Sciatic nerve (tissue), 2 donors: ENCODE measurements at regions not wholly inside any gene's neighbourhood (a gene's known extent, or its start where the extent isn't known, plus 50 kb on each side); places are given as distances from the start of the nearest gene placed in this dataset.

ENCODE experiments used
- ATAC-seq: fragments of 200-7000 bp; cut with Tn5 transposase; one replicate; pipeline ENCODE4 v1.9.1; 2020; ENCODE audit warnings: mild to moderate bottlenecking, moderate library complexity
- DNase-seq: peaks from one replicate; pipeline ENCODE4 v3.0.0-alpha.2; 2020; ENCODE audit warnings: low spot score
- intact Hi-C: fragments of 100-400 bp; cut with DNase I; formaldehyde crosslinking; loops from one replicate; pipeline ENCODE4 v1.14.2; 2022
- donor health status: DM: no; HTN: no; CAD: no.
- donor health status: DM: no; HTN: no; CAD: no.

- intact Hi-C loops: no loop called here
Observed at GRCh38 chr3:176690083-176690869, 507.0 kb downstream of the TBL1XR1 start.

DNA sequence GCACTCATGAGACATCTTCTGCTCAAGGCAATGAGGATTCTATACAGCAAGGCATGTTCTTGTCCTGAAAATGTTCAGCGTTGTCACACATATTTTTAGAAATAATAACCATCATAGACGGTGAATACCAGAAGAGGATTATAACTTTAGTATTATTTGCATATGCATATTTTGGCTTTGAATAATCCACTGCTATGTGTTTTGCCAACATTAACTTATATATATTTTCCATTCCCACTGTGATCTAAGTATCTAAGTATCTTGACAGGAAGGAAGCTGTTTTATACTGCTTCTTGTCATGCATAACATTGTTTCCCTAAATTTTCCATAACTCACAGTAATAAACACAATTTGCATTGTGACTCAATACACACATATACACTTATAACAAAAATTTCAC is 509.5 kb downstream of the TBL1XR1 start:
- intact Hi-C loops: no loop called here
- DNase-seq (no peak), ATAC-seq (no peak)

More at GRCh38 chr3:176690083-176690869, 507.0 kb downstream of the TBL1XR1 start:
- no peak for DNase-seq
- ATAC-seq: no peak

- DNase-seq (no peak), ATAC-seq (no peak)
- intact Hi-C loops: no loop called here
Observed at GRCh38 chr3:176683382-176683781, 513.9 kb downstream of the TBL1XR1 start.

GRCh38 chr3:176663837-176664831 is 533.1 kb downstream of the TBL1XR1 start:
- DNase-seq: no peak
- intact Hi-C loops: no loop called here
- ATAC-seq: peak; percentile 69

- no peak for ATAC-seq
- intact Hi-C loops: no loop called here
- no peak for DNase-seq
Observed at GRCh38 chr3:176663387-176663786, 533.9 kb downstream of the TBL1XR1 start.

DNA sequence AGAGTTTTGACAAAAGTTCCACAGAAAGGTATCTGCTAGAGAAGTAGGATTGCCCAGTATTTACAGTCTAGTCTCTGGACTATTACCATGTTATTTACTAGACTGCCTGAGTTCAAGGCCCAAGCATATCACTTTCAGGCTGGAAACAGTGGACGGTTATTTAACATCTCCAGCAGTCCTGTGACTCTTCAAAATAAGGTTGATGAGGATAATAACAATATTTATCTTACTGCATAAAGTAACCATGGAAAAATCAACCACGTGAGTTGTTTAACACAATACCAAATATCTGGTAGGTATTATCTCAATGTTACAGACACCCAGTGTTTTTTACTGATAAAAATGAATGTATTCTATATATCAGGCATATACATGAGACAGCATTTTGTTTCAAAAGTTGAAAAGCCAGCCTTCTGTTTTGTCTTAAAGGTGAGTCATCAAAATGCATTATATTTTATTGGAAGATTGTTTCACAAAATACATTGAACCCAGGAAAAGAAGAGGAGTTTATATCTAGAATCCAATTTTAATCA is 535.8 kb downstream of the TBL1XR1 start:
- intact Hi-C loops: no loop called here
- no peak for ATAC-seq

GRCh38 chr3:176655404-176656094 is 541.7 kb downstream of the TBL1XR1 start:
- intact Hi-C loops: no loop called here
- ATAC-seq (no peak), DNase-seq (no peak)

More for the DNA sequence above, 535.8 kb downstream of the TBL1XR1 start:
- DNase-seq: no peak

GRCh38 chr3:176651622-176652021 is 545.7 kb downstream of the TBL1XR1 start:
- DNase-seq (no peak), ATAC-seq (no peak)
- intact Hi-C loops: no loop called here

DNA sequence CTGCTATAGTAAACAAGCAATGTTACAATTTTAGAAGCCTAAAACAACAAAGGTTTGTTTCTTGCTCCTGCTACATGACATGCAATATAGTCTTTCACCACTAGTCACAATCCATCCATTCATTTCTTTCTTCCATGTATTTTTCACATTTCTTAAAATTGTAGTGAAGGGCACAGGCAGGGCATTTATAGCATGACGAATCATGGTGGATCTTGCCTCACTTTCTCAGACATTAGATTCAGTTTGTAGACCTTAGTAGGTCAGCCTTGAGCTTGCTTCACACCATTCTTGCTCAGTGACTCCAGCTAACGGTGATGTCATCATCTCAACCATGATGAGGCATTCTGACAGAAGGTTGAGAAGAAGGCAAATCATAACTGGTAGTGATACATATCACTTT is 546.8 kb downstream of the TBL1XR1 start:
- ATAC-seq: no peak
- intact Hi-C loops: no loop called here
- DNase-seq: no peak

DNA sequence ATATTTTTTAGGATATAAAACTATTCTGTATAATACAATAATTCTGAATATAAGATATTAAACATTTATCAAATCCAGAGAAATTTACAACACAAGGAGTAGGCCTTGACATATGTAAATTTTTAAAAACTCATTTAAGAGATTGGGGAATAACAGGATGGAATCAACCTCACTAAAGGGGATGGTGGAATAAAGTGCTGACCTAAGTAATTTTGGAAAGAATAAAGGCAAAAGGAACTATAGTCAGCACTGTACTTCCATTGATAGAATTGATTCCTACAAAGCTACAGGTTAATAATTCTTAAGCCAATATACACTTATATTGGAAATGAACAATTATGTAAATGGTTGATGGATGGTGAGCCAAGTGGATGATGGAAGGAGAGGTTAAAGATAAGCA is 549.3 kb downstream of the TBL1XR1 start:
- no peak for DNase-seq
- intact Hi-C loops: no loop called here
- ATAC-seq: no peak

GRCh38 chr3:176633511-176633910 is 563.8 kb downstream of the TBL1XR1 start:
- ATAC-seq: no peak
- intact Hi-C loops: no loop called here
- no peak for DNase-seq

- intact Hi-C loops: no loop called here
- no peak for ATAC-seq
- DNase-seq: no peak
Observed at GRCh38 chr3:176632925-176633324, 564.4 kb downstream of the TBL1XR1 start.

DNA sequence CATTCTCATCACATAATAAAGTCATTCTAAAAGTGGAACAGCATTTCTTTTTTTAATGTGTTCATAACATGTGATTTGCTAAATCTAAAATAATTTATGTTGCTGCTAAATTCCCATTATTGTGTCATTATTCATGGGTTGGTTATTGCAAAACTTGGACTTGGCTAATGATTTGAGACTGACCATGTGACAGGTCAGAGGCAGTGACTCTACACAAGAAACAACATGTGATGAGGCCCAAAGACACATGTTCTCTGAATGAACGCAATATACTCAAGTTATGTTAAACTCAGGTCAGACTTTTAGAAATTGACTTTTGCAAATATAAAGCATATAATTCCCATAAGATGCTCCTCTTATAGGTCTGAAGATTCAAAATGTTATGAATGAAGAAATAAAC is 566.1 kb downstream of the TBL1XR1 start:
- intact Hi-C loops: no loop called here
- DNase-seq: no peak
- no peak for ATAC-seq

GRCh38 chr3:176628101-176628639 is 569.1 kb downstream of the TBL1XR1 start:
- DNase-seq (no peak), ATAC-seq (no peak)
- intact Hi-C loops: no loop called here

- intact Hi-C loops: no loop called here
- no peak for ATAC-seq
- DNase-seq: no peak
Observed at GRCh38 chr3:176623468-176624150, 573.7 kb downstream of the TBL1XR1 start.

GRCh38 chr3:176619833-176620232 is 577.4 kb downstream of the TBL1XR1 start:
- no peak for DNase-seq

GRCh38 chr3:176615826-176616225 is 581.5 kb downstream of the TBL1XR1 start:
- no peak for DNase-seq
- ATAC-seq: no peak

More at GRCh38 chr3:176619833-176620232, 577.4 kb downstream of the TBL1XR1 start:
- intact Hi-C loops: no loop called here
- ATAC-seq: no peak

GRCh38 chr3:176611703-176612102 is 585.6 kb downstream of the TBL1XR1 start:
- intact Hi-C loops: no loop called here

More at GRCh38 chr3:176615826-176616225, 581.5 kb downstream of the TBL1XR1 start:
- intact Hi-C loops: no loop called here

More at GRCh38 chr3:176611703-176612102, 585.6 kb downstream of the TBL1XR1 start:
- ATAC-seq (no peak), DNase-seq (no peak)
